GM08714 (cell line): ENCODE measurements at regions not wholly inside any gene's neighbourhood (a gene's known extent, or its start where the extent isn't known, plus 50 kb on each side); places are given as distances from the start of the nearest gene placed in this dataset.

ENCODE experiments used
- H3K4me3 ChIP-seq: fragments of 200-500 bp; sonication (Bioruptor generic); 2 replicates; pipeline ENCODE4 v1.5.1; 2014; ENCODE audit warnings: mild to moderate bottlenecking, low read length, inconsistent platforms
- ZNF274 ChIP-seq: IDR thresholded peaks from 2 replicates; pipeline ENCODE4 v1.6.1; 2012; ENCODE audit warnings: mild to moderate bottlenecking, low read depth, low read length

GRCh38 chr1:201703621-201704438 lies 125.1 kb upstream of the IPO9 start:
- no peak for TF ChIP-seq ZNF274
- no peak overlapping the region for H3K4me3 ChIP-seq

DNA sequence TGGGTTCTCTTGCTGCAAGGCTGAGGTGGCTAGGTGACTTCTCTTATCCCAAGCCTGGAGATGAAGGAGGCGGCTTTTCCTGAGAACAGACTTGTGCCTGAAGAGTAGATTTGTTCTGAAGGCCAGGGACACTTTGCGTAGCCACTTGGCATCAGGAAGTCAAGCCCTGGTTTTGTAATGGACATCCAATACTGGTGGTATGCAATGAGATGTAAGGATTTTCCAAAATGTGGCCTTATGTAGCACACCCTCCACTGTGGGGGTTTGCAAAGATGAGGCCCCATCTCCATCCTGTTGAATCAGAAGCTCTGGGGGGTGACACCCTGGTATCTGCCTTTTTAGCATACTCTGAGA lies 124.5 kb upstream of the IPO9 start:
- H3K4me3 ChIP-seq = no peak overlapping the region
- no peak for TF ChIP-seq ZNF274

DNA sequence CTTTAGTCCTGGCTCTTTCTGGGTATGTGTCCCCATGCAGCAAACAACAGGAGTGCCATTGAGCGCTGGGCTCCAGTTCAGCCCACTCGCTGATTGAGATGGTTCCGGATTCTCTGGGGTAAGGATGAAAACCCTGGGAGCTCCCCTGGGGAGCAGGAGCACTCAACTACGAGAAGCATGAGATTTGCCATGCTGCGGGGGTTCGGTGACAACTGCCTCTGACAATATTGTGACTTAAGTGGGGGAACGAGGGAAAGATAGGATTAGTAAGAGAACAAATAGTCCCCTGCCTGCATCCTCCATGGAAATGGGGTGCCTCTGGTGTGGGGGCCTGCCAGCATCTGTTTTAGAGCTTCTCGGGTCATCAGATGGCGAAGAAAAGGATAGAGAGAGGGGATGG lies 123.6 kb upstream of the IPO9 start:
- no peak for TF ChIP-seq ZNF274
- no peak overlapping the region for H3K4me3 ChIP-seq

DNA sequence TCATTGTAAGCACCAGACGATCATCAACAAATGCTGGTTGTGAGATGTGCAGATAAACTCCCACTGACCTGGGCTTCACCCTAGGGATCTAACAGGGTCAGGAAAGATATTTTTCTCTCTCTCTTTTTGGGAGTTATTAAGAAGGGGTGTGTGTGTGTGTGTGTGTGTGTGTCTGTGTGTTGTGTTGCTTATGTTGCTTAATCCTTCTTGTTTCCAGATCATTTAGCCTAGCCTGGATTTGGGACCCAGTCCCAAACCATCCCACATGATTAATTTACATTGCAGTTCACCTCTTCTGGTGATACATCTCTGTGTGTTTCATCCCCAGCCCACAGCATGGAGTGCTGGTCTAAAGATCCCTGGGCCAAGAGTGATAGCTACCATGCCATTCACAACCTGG lies 122.8 kb upstream of the IPO9 start:
- no peak overlapping the region for H3K4me3 ChIP-seq
- TF ChIP-seq ZNF274 = no peak

DNA sequence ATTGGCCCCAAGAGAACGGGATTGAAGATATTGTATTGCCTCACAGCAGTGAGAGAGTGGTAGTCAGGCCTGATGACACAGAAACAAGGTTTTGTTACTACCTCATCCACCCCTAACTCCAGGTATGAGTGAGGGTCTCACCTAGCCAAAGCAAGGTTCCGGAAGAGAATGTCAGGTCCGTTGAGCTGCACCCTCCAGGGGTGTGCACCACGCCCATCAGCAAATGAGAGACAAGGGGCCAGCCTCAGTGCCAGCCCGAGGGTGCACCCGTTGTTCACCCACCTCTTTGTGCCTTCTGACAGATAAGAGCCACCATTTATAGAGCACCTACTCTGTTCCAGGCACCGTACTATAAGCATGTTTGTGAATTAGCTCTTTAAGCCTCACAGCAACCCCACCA lies 121.9 kb upstream of the IPO9 start:
- H3K4me3 ChIP-seq = no peak overlapping the region
- TF ChIP-seq ZNF274 = no peak

- H3K4me3 ChIP-seq = no peak overlapping the region
- no peak for TF ChIP-seq ZNF274
These were observed 121.3 kb upstream of the IPO9 start for GRCh38 chr1:201707656-201708055.

GRCh38 chr1:201708085-201708512 lies 120.9 kb upstream of the IPO9 start:
- no peak for TF ChIP-seq ZNF274
- H3K4me3 ChIP-seq = no peak overlapping the region

GRCh38 chr1:201708691-201709090 lies 120.3 kb upstream of the IPO9 start:
- TF ChIP-seq ZNF274 = no peak
- no peak overlapping the region for H3K4me3 ChIP-seq

GRCh38 chr1:201709564-201710295 lies 119.2 kb upstream of the IPO9 start:
- no peak overlapping the region for H3K4me3 ChIP-seq
- no peak for TF ChIP-seq ZNF274

- TF ChIP-seq ZNF274 = no peak
- H3K4me3 ChIP-seq = no peak overlapping the region
These were observed 118.0 kb upstream of the IPO9 start for GRCh38 chr1:201710632-201711597.

- no peak overlapping the region for H3K4me3 ChIP-seq
- TF ChIP-seq ZNF274 = no peak
These were observed 117.1 kb upstream of the IPO9 start for GRCh38 chr1:201711811-201712210.

GRCh38 chr1:201712387-201713085 lies 116.4 kb upstream of the IPO9 start:
- H3K4me3 ChIP-seq = no peak overlapping the region
- no peak for TF ChIP-seq ZNF274

DNA sequence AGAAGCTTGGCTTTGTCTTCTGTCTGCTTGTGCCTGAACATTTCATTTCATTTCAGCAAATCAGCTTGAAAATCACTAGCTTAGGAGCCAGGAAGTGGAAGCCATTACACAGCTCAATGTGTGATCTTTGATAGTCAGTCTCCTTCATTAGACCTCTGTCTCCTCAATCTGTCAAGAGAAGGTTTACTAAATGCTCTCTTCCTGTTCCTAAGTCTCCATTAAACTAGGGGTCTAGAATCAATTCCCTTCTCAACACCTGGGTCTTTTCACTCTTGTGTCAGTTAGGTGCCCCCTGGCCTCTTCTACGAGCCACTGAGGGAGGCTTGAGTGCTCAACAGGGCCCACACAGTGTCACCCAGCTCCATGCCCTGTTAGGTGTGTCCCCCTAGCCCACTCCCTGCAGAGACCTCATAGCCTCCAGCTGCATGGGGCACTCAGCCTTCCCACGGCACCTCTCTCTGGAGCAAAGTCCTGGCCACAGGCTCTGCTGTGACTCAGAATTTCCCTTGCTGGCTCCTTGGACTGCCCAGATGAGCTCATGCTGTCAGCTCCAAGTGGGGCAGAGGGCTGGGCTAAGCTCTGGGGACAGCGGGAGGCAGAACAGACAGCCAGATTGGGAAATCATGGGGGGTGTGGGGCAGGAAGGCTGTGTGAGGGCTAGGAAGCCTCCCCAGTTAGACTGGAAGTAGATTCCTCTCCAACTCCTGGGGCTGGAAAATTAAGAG lies 115.7 kb upstream of the IPO9 start:
- H3K4me3 ChIP-seq = no peak overlapping the region
- TF ChIP-seq ZNF274 = no peak
